OCI-LY3 (cell line): ENCODE measurements at regions not wholly inside any gene's neighbourhood (a gene's known extent, or its start where the extent isn't known, plus 50 kb on each side); places are given as distances from the start of the nearest gene placed in this dataset.

Experiments used
- CTCF ChIP-seq: fragments of 200-600, 300-600 bp; sonication (generic); IDR thresholded peaks from 2 replicates; pipeline ENCODE4 v1.5.1; 2014; ENCODE audit warnings: antibody characterized with exemption, low read length, low read depth
- EZH2phosphoT487 ChIP-seq: fragments of 200-600 bp; shearing (Covaris generic); IDR thresholded peaks from 2 replicates; pipeline ENCODE4 v1.6.1; 2018; ENCODE audit warnings: antibody characterized with exemption, mixed run types, low read depth

GRCh38 chr9:21689854-21690253, 112.6 kb upstream of the MTAP start:
- TF ChIP-seq CTCF = no peak
- no peak for TF ChIP-seq EZH2phosphoT487
